Trophoblast cell (in vitro differentiated cells and primary cell): ENCODE measurements at regions not wholly inside any gene's neighbourhood (a gene's known extent, or its start where the extent isn't known, plus 50 kb on each side); places are given as distances from the start of the nearest gene placed in this dataset.

Experiments
- DNase-seq, 2 donors: peaks; one replicate each; pipeline ENCODE4 v3.0.0-alpha.2; 2016
- H2AFZ ChIP-seq: 2 replicates; pipeline ENCODE4 v1.6.1; 2013; ENCODE audit warnings: low read length, moderate library complexity, mild to moderate bottlenecking; ENCODE audit not compliant: insufficient read depth, poor library complexity
- H2AK5ac ChIP-seq: 2 replicates; pipeline ENCODE4 v1.6.1; 2013; ENCODE audit warnings: mild to moderate bottlenecking, low read length
- H2BK120ac ChIP-seq: 2 replicates; pipeline ENCODE4 v1.6.1; 2013; ENCODE audit warnings: low read length, mild to moderate bottlenecking, moderate library complexity; ENCODE audit not compliant: insufficient read depth, poor library complexity
- H2BK12ac ChIP-seq: 2 replicates; pipeline ENCODE4 v1.6.1; 2013; ENCODE audit warnings: mild to moderate bottlenecking, low read length, moderate library complexity
- H2BK5ac ChIP-seq: 2 replicates; pipeline ENCODE4 v1.6.1; 2013; ENCODE audit warnings: low read length, low read depth, moderate library complexity, mild to moderate bottlenecking; ENCODE audit not compliant: poor library complexity
- H3K14ac ChIP-seq: 2 replicates; pipeline ENCODE4 v1.6.1; 2013; ENCODE audit warnings: mild to moderate bottlenecking, low read length
- H3K18ac ChIP-seq: 2 replicates; pipeline ENCODE4 v1.6.1; 2013; ENCODE audit warnings: mild to moderate bottlenecking, low read length
- H3K23ac ChIP-seq: 2 replicates; pipeline ENCODE4 v1.6.1; 2013; ENCODE audit warnings: low read length
- H3K27ac ChIP-seq: 2 replicates; pipeline ENCODE4 v1.5.1; 2013; ENCODE audit warnings: low read depth, mild to moderate bottlenecking, inconsistent platforms, low read length, moderate library complexity
- H3K27me3 ChIP-seq: 2 replicates; pipeline ENCODE4 v1.6.1; 2013; ENCODE audit warnings: inconsistent platforms, mild to moderate bottlenecking, low read length, moderate library complexity; ENCODE audit not compliant: insufficient read depth
- H3K36me3 ChIP-seq, 2 experiments: 1 replicate in 1 of 2; 2 replicates in 1 of 2; pipeline ENCODE4 v1.6.1; 2013; ENCODE audit warnings: low read length in 2 of 2, mild to moderate bottlenecking in 2 of 2, moderate library complexity in 1 of 2; ENCODE audit not compliant: insufficient read depth in 2 of 2, control insufficient read depth in 1 of 2
- H3K4ac ChIP-seq: 2 replicates; pipeline ENCODE4 v1.6.1; 2013; ENCODE audit warnings: low read depth, mild to moderate bottlenecking, low read length, moderate library complexity
- H3K4me1 ChIP-seq, 2 experiments: 1 replicate in 1 of 2; 2 replicates in 1 of 2; pipeline ENCODE4 v1.6.1; 2013; ENCODE audit warnings: low read length in 2 of 2, mild to moderate bottlenecking in 2 of 2, moderate library complexity in 1 of 2; ENCODE audit not compliant: insufficient read depth in 2 of 2, control insufficient read depth in 1 of 2
- H3K4me2 ChIP-seq: 2 replicates; pipeline ENCODE4 v1.6.1; 2013; ENCODE audit warnings: inconsistent platforms, mild to moderate bottlenecking, low read length, moderate library complexity
- H3K4me3 ChIP-seq: 2 replicates; pipeline ENCODE4 v1.5.1; 2013; ENCODE audit warnings: mild to moderate bottlenecking, low read depth, low read length, inconsistent platforms
- H3K79me1 ChIP-seq: one replicate; pipeline ENCODE4 v1.6.1; 2013; ENCODE audit warnings: low read length
- H3K79me2 ChIP-seq: 2 replicates; pipeline ENCODE4 v1.6.1; 2013; ENCODE audit warnings: low read length, mild to moderate bottlenecking; ENCODE audit not compliant: control insufficient read depth, insufficient read depth, poor library complexity
- H3K9ac ChIP-seq: 2 replicates; pipeline ENCODE4 v1.6.1; 2013; ENCODE audit warnings: mild to moderate bottlenecking, low read length
- H3K9me3 ChIP-seq: 2 replicates; pipeline ENCODE4 v1.6.1; 2013; ENCODE audit warnings: low read depth, mild to moderate bottlenecking, control low read depth, inconsistent platforms, low read length; ENCODE audit not compliant: insufficient read depth
- H4K12ac ChIP-seq: 2 replicates; pipeline ENCODE4 v1.6.1; 2013; ENCODE audit warnings: low read depth, mild to moderate bottlenecking, low read length, moderate library complexity
- H4K8ac ChIP-seq: 2 replicates; pipeline ENCODE4 v1.6.1; 2013; ENCODE audit warnings: low read depth, mild to moderate bottlenecking, low read length, moderate library complexity
- H4K91ac ChIP-seq: one replicate; pipeline ENCODE4 v1.6.1; 2013; ENCODE audit warnings: low read depth, mild to moderate bottlenecking, low read length, moderate library complexity
- WGBS: extraction: QIAGEN DNeasy Blood & Tissue Kit; methylation state at CpG from one replicate; pipeline ENCODE4 v1.1.7; 2013; ENCODE audit warnings: missing lambda C conversion rate; ENCODE audit not compliant: insufficient read length, insufficient coverage; ENCODE audit errors: extremely low coverage; 5-methylcytosine and 5-hydroxymethylcytosine counted together

- Histone ChIP-seq H2AFZ (no peak overlapping the region), H3K27ac (no peak overlapping the region), H2BK12ac (no peak overlapping the region), H3K14ac (no peak overlapping the region), H3K36me3 (no peaks in the 10 kb centered on the region), H3K79me2 (no peaks in the 10 kb centered on the region), H3K4ac (no peak overlapping the region), H2BK5ac (no peak overlapping the region), H2BK120ac (no peak overlapping the region), H3K4me2 (no peak overlapping the region), H3K4me3 (no peak overlapping the region), H3K9ac (no peak overlapping the region), H3K4me1 (peaks cover 0 to 2% of the 10 kb centered on the region in 2 experiments), H3K23ac (no peak overlapping the region), H4K8ac (no peak overlapping the region), H3K18ac (no peak overlapping the region), H2AK5ac (no peak overlapping the region), H3K79me1 (no peaks in the 10 kb centered on the region), H3K9me3 (peaks cover 3% of the 10 kb centered on the region), H3K27me3 (no peaks in the 10 kb centered on the region), H4K91ac (no peak overlapping the region), H4K12ac (no peak overlapping the region)
- DNase-seq: no peak
- WGBS: no CpG with 5 or more reads among the region's 2 CpGs
Observed at GRCh38 chr7:124679146-124679545, 86.4 kb downstream of the GPR37 start.

- Histone ChIP-seq H4K8ac (no peak overlapping the region), H3K4me3 (no peak overlapping the region), H3K4ac (no peak overlapping the region), H3K18ac (no peak overlapping the region), H3K14ac (no peak overlapping the region), H3K79me1 (no peaks in the 10 kb centered on the region), H2BK12ac (no peak overlapping the region), H2AFZ (no peak overlapping the region), H3K9ac (no peak overlapping the region), H4K91ac (no peak overlapping the region), H3K4me2 (no peak overlapping the region), H2AK5ac (no peak overlapping the region), H3K27ac (no peak overlapping the region), H3K23ac (no peak overlapping the region), H4K12ac (no peak overlapping the region), H3K4me1 (peaks cover 0 to 3% of the 10 kb centered on the region in 2 experiments), H3K9me3 (no peaks in the 10 kb centered on the region), H2BK120ac (no peak overlapping the region), H2BK5ac (no peak overlapping the region), H3K36me3 (no peaks in the 10 kb centered on the region), H3K79me2 (no peaks in the 10 kb centered on the region), H3K27me3 (no peaks in the 10 kb centered on the region)
- no CpG with 5 or more reads among the region's 1 CpG for WGBS
- DNase-seq: no peak
Observed at GRCh38 chr7:124674451-124674850, 91.1 kb downstream of the GPR37 start.

GRCh38 chr7:124672011-124672410, 93.6 kb downstream of the GPR37 start:
- no peak overlapping the region for H3K4me3 ChIP-seq
- H3K27me3 ChIP-seq: no peaks in the 10 kb centered on the region
- no peak overlapping the region for H3K27ac ChIP-seq
- H3K36me3 ChIP-seq: no peaks in the 10 kb centered on the region
- H3K18ac ChIP-seq: no peak overlapping the region
- no peak overlapping the region for H2BK120ac ChIP-seq
- no peak overlapping the region for H2AFZ ChIP-seq
- H3K79me1 ChIP-seq: no peaks in the 10 kb centered on the region
- WGBS: no CpG with 5 or more reads among the region's 1 CpG
- peaks cover 0 to 3% of the 10 kb centered on the region in 2 experiments for H3K4me1 ChIP-seq
- H3K14ac ChIP-seq: no peak overlapping the region
- H3K4me2 ChIP-seq: no peak overlapping the region
- H2BK12ac ChIP-seq: no peak overlapping the region
- no peak overlapping the region for H2BK5ac ChIP-seq
- H3K9ac ChIP-seq: no peak overlapping the region
- H4K91ac ChIP-seq: no peak overlapping the region
- no peaks in the 10 kb centered on the region for H3K9me3 ChIP-seq
- H3K23ac ChIP-seq: no peak overlapping the region
- H3K79me2 ChIP-seq: no peaks in the 10 kb centered on the region
- no peak for DNase-seq
- H3K4ac ChIP-seq: no peak overlapping the region
- H4K8ac ChIP-seq: no peak overlapping the region
- H4K12ac ChIP-seq: no peak overlapping the region
- no peak overlapping the region for H2AK5ac ChIP-seq

- H3K79me2 ChIP-seq: no peaks in the 10 kb centered on the region
- peak; percentile 75 to 91 for DNase-seq
- no peak overlapping the region for H3K27ac ChIP-seq
- no peak overlapping the region for H3K4me2 ChIP-seq
- no peak overlapping the region for H3K9ac ChIP-seq
- WGBS: no CpG with 5 or more reads among the region's 9 CpGs
- no peaks in the 10 kb centered on the region for H3K9me3 ChIP-seq
- no peak overlapping the region for H3K4me3 ChIP-seq
- H4K91ac ChIP-seq: no peak overlapping the region
- no peak overlapping the region for H2AK5ac ChIP-seq
- no peak overlapping the region for H3K18ac ChIP-seq
- no peaks in the 10 kb centered on the region for H3K36me3 ChIP-seq
- H2BK120ac ChIP-seq: no peak overlapping the region
- H4K12ac ChIP-seq: no peak overlapping the region
- H3K4me1 ChIP-seq: no peaks in the 10 kb centered on the region
- H3K14ac ChIP-seq: no peak overlapping the region
- no peak overlapping the region for H4K8ac ChIP-seq
- H2AFZ ChIP-seq: no peak overlapping the region
- H3K23ac ChIP-seq: no peak overlapping the region
- H2BK5ac ChIP-seq: no peak overlapping the region
- no peak overlapping the region for H2BK12ac ChIP-seq
- no peaks in the 10 kb centered on the region for H3K79me1 ChIP-seq
- no peaks in the 10 kb centered on the region for H3K27me3 ChIP-seq
- no peak overlapping the region for H3K4ac ChIP-seq
Observed at GRCh38 chr7:124667312-124668153, 98.1 kb downstream of the GPR37 start.
